ENCODE measurements at regions not wholly inside any gene's neighbourhood (a gene's known extent, or its start where the extent isn't known, plus 50 kb on each side); places are given as distances from the start of the nearest gene placed in this dataset.

GRCh38 chr5:93929131-93929530, 187.7 kb upstream of the POU5F2 start:
- POLR2A ChIA-PET = no interaction called here
- H3K36me3 ChIP-seq (ENCODE audit: control insufficient read depth in 2 of 2, extremely low read depth in 1 of 2, insufficient read depth in 2 of 2, low read length in 2 of 2) = no peaks in the 10 kb centered on the region
- no peak for TF ChIP-seq POLR2A (IDR thresholded peaks at IDR 0.05; ENCODE audit: low read depth, low read length)
- TF ChIP-seq JUN (IDR thresholded peaks at IDR 0.05; ENCODE audit: borderline replicate concordance, insufficient read depth, insufficient read length, low read depth) = no peak
- TF ChIP-seq, protein P1, sequence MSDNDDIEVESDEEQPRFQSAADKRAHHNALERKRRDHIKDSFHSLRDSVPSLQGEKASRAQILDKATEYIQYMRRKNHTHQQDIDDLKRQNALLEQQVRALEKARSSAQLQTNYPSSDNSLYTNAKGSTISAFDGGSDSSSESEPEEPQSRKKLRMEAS (IDR thresholded peaks at IDR 0.05; ENCODE audit: insufficient read depth, insufficient read length) = no peak
- no peak for TF ChIP-seq EZH2 (IDR thresholded peaks at IDR 0.05; ENCODE audit: borderline replicate concordance, low read depth, low read length, severe bottlenecking)
- TF ChIP-seq GATA2 (IDR thresholded peaks at IDR 0.05; ENCODE audit: insufficient read depth, insufficient read length, low read depth, low read length) = no peak
- no peak for TF ChIP-seq POLR2AphosphoS5 (IDR thresholded peaks at IDR 0.05; ENCODE audit: insufficient read depth, low read depth, low read length)
- no peak for TF ChIP-seq FOS (IDR thresholded peaks at IDR 0.05; ENCODE audit: borderline replicate concordance, insufficient read depth, low read length)
- no peak for TF ChIP-seq MYC (IDR thresholded peaks at IDR 0.05; ENCODE audit: low read depth, low read length)
- no peak for TF ChIP-seq CTCF (IDR thresholded peaks at IDR 0.05; ENCODE audit: extremely low read depth in 1 of 2, insufficient read depth in 1 of 2, low read depth in 1 of 2, low read length in 2 of 2)
- no peak overlapping the region for H3K27ac ChIP-seq (ENCODE audit: insufficient read depth, low read depth, low read length)
- H4K20me1 ChIP-seq (replicated peaks; ENCODE audit: control insufficient read depth, extremely low read depth, insufficient read depth, low read length) = no peaks in the 10 kb centered on the region
- no peaks in the 10 kb centered on the region for H3K9me1 ChIP-seq (replicated peaks; ENCODE audit: control insufficient read depth, extremely low read depth, insufficient read depth, low read length)
- no peaks in the 10 kb centered on the region for H3K79me2 ChIP-seq (ENCODE audit: control insufficient read depth, insufficient read depth, low read length)
- no peak overlapping the region for H2AFZ ChIP-seq (ENCODE audit: low read depth, low read length)
- FAIRE-seq = no peak
- no peak for DNase-seq (ENCODE audit: low read depth, low spot score)
- H3K9me3 ChIP-seq (replicated peaks; ENCODE audit: control insufficient read depth, insufficient read depth, low read length) = no peaks in the 10 kb centered on the region
- peaks cover 13% of the 10 kb centered on the region for H3K4me1 ChIP-seq (ENCODE audit: control insufficient read depth, extremely low read depth, insufficient read depth, low read length)
- H3K27me3 ChIP-seq (ENCODE audit: control insufficient read depth in 2 of 2, insufficient read depth in 2 of 2, low read length in 2 of 2) = no peaks in the 10 kb centered on the region
- H3K4me2 ChIP-seq (ENCODE audit: insufficient read depth, low read length) = no peak overlapping the region
- intact Hi-C loops (cut with micrococcal nuclease) (no loop called here), dilution Hi-C loops (cut with MboI; ENCODE audit: extremely low pct_ligation_motif_present, low sequenced_read_pairs) (no loop called here)
- CTCF ChIA-PET = no interaction called here
- no peak overlapping the region for H3K4me3 ChIP-seq (replicated peaks in 1 of 3; ENCODE audit: insufficient read depth in 1 of 3, low read depth in 1 of 3, low read length in 3 of 3)
- no peak overlapping the region for H3K9ac ChIP-seq (replicated peaks; ENCODE audit: extremely low read depth, insufficient read depth, low read length)
- no TSS peak for BruUV-seq (replicated peaks)

All from endothelial cell of umbilical vein (primary cell).